ENCODE measurements at regions not wholly inside any gene's neighbourhood (a gene's known extent, or its start where the extent isn't known, plus 50 kb on each side); places are given as distances from the start of the nearest gene placed in this dataset.

GRCh38 chr2:57711991-57712390, 334.6 kb upstream of the VRK2 start:
- H3K4me2 ChIP-seq (ENCODE audit: low read depth, low read length, poor library complexity, severe bottlenecking) = no peak overlapping the region
- H3K9ac ChIP-seq (ENCODE audit: low read depth, low read length, poor library complexity, severe bottlenecking) = no peak overlapping the region
- H3K4me1 ChIP-seq (ENCODE audit: insufficient read depth, low read length, poor library complexity, severe bottlenecking) = no peaks in the 10 kb centered on the region
- H2AFZ ChIP-seq (ENCODE audit: low read length) = no peak overlapping the region
- H3K36me3 ChIP-seq (ENCODE audit: insufficient read depth, low read length) = no peaks in the 10 kb centered on the region
- no peak overlapping the region for H3K4me3 ChIP-seq (ENCODE audit: low read length, poor library complexity, severe bottlenecking)
- no peaks in the 10 kb centered on the region for H3K79me2 ChIP-seq (ENCODE audit: insufficient read depth, low read length)
- no peaks in the 10 kb centered on the region for H3K9me3 ChIP-seq (ENCODE audit: insufficient read depth, low read depth, low read length)
- no peaks in the 10 kb centered on the region for H4K20me1 ChIP-seq (ENCODE audit: insufficient read depth, low read length, poor library complexity, severe bottlenecking)
- H3K9me2 ChIP-seq (replicated peaks; ENCODE audit: low read depth, low read length) = no peaks in the 10 kb centered on the region
- H3F3A ChIP-seq (ENCODE audit: low read depth) = no peaks in the 10 kb centered on the region
- H3K27me3 ChIP-seq (ENCODE audit: insufficient read depth, low read length, poor library complexity, severe bottlenecking) = no peaks in the 10 kb centered on the region
- no peak for TF ChIP-seq EZH2phosphoT487 (IDR thresholded peaks at IDR 0.05; ENCODE audit: borderline replicate concordance)
- TF ChIP-seq, protein P1, sequence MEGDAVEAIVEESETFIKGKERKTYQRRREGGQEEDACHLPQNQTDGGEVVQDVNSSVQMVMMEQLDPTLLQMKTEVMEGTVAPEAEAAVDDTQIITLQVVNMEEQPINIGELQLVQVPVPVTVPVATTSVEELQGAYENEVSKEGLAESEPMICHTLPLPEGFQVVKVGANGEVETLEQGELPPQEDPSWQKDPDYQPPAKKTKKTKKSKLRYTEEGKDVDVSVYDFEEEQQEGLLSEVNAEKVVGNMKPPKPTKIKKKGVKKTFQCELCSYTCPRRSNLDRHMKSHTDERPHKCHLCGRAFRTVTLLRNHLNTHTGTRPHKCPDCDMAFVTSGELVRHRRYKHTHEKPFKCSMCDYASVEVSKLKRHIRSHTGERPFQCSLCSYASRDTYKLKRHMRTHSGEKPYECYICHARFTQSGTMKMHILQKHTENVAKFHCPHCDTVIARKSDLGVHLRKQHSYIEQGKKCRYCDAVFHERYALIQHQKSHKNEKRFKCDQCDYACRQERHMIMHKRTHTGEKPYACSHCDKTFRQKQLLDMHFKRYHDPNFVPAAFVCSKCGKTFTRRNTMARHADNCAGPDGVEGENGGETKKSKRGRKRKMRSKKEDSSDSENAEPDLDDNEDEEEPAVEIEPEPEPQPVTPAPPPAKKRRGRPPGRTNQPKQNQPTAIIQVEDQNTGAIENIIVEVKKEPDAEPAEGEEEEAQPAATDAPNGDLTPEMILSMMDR (conservative IDR thresholded peaks at IDR 0.05; ENCODE audit: low read length) = no peak

DNA sequence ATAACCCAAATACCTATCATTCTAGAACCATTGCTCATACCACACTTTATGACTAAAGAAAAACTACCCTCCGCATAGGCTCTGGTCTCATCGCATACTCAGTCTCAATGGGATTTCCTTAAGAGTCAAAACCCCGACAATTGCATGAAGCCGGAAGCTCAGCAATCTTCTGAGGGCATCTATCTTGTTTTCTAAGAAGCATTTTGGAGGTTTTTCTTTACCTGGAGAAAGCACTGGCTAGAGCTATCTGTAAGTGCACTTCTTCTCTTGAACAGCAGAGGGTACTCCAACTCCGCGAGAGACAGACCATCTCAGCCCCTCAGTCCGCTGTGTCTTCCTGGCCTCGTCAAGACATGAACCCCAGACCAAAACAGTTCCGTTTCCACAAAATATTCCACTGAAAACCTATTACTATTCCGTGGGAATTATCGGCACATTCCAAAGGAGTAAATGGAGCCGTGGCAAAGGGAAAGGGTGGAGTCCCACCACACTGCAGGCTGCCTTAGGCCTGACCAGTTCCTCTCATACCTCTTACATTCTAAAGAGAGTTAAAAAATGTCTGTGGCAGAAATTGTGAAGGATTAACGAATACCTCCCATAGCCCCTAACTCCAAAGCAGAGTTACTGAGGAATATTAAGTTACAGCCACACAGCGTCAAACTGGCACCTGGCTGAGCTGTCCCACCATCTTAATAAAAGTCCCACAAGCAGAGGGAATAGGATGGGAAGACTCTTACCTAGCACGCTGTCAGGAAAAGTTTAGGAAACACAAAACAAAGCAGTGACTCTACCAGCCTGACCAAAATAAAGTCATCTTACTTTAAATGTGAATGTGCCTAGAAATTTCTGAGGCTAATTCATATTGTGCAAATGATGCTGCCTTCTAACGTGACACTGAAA, 325.6 kb upstream of the VRK2 start:
- no peaks in the 10 kb centered on the region for H3K36me3 ChIP-seq (ENCODE audit: insufficient read depth, low read length)
- no peaks in the 10 kb centered on the region for H3F3A ChIP-seq (ENCODE audit: low read depth)
- no peaks in the 10 kb centered on the region for H3K4me1 ChIP-seq (ENCODE audit: insufficient read depth, low read length, poor library complexity, severe bottlenecking)
- peak overlapping the region; percentile 80 for H2AFZ ChIP-seq (ENCODE audit: low read length)
- H3K79me2 ChIP-seq (ENCODE audit: insufficient read depth, low read length) = no peaks in the 10 kb centered on the region
- peak overlapping the region; percentile 30 for H3K4me2 ChIP-seq (ENCODE audit: low read depth, low read length, poor library complexity, severe bottlenecking)
- no peaks in the 10 kb centered on the region for H3K9me2 ChIP-seq (replicated peaks; ENCODE audit: low read depth, low read length)
- no peaks in the 10 kb centered on the region for H3K27me3 ChIP-seq (ENCODE audit: insufficient read depth, low read length, poor library complexity, severe bottlenecking)
- no peak overlapping the region for H3K9ac ChIP-seq (ENCODE audit: low read depth, low read length, poor library complexity, severe bottlenecking)
- no peak overlapping the region for H3K4me3 ChIP-seq (ENCODE audit: low read length, poor library complexity, severe bottlenecking)
- no peaks in the 10 kb centered on the region for H3K9me3 ChIP-seq (ENCODE audit: insufficient read depth, low read depth, low read length)
- TF ChIP-seq, protein P1 (conservative IDR thresholded peaks at IDR 0.05; ENCODE audit: low read length) = peak; percentile 94
- no peak for TF ChIP-seq EZH2phosphoT487 (IDR thresholded peaks at IDR 0.05; ENCODE audit: borderline replicate concordance)
- H4K20me1 ChIP-seq (ENCODE audit: insufficient read depth, low read length, poor library complexity, severe bottlenecking) = no peaks in the 10 kb centered on the region

GRCh38 chr2:57725337-57725947, 321.2 kb upstream of the VRK2 start:
- H3K27me3 ChIP-seq (ENCODE audit: insufficient read depth, low read length, poor library complexity, severe bottlenecking) = no peaks in the 10 kb centered on the region
- TF ChIP-seq EZH2phosphoT487 (IDR thresholded peaks at IDR 0.05; ENCODE audit: borderline replicate concordance) = no peak
- TF ChIP-seq, protein P1 (conservative IDR thresholded peaks at IDR 0.05; ENCODE audit: low read length) = no peak

More at GRCh38 chr2:57725337-57725947, 321.2 kb upstream of the VRK2 start:
- Histone ChIP-seq H3K4me3 (ENCODE audit: low read length, poor library complexity, severe bottlenecking) (no peak overlapping the region), H3K4me1 (ENCODE audit: insufficient read depth, low read length, poor library complexity, severe bottlenecking) (no peaks in the 10 kb centered on the region), H3K4me2 (ENCODE audit: low read depth, low read length, poor library complexity, severe bottlenecking) (no peak overlapping the region), H3K9me3 (ENCODE audit: insufficient read depth, low read depth, low read length) (no peaks in the 10 kb centered on the region), H2AFZ (ENCODE audit: low read length) (peak overlapping the region; percentile 13; the same call in 1 of the 2 replicates), H3K36me3 (ENCODE audit: insufficient read depth, low read length) (no peaks in the 10 kb centered on the region), H3K79me2 (ENCODE audit: insufficient read depth, low read length) (no peaks in the 10 kb centered on the region), H4K20me1 (ENCODE audit: insufficient read depth, low read length, poor library complexity, severe bottlenecking) (no peaks in the 10 kb centered on the region), H3K9ac (ENCODE audit: low read depth, low read length, poor library complexity, severe bottlenecking) (no peak overlapping the region), H3K9me2 (replicated peaks; ENCODE audit: low read depth, low read length) (no peaks in the 10 kb centered on the region), H3F3A (ENCODE audit: low read depth) (no peaks in the 10 kb centered on the region)
